ENCODE measurements at regions not wholly inside any gene's neighbourhood (a gene's known extent, or its start where the extent isn't known, plus 50 kb on each side); places are given as distances from the start of the nearest gene placed in this dataset.

DNA sequence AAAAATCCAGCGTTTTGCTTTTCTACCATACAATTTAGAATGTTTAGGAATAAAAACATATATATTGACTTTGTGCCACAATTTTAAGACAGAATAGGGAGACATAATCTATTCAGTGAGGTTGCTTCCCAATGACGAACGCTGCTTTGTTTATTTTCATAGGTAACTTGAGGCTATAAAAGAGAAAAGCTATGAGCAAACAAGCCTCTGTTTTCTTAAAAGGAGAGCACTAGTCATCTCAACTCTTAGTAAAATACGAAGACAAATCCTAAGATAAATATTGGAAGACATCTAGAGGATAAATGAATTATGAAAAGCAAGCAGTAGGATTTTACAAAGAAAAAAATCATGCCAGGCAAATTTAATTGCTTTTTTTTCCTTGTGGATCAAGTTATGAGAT is 363.6 kb downstream of the ANXA1 start:
- TF ChIP-seq, protein P1, sequence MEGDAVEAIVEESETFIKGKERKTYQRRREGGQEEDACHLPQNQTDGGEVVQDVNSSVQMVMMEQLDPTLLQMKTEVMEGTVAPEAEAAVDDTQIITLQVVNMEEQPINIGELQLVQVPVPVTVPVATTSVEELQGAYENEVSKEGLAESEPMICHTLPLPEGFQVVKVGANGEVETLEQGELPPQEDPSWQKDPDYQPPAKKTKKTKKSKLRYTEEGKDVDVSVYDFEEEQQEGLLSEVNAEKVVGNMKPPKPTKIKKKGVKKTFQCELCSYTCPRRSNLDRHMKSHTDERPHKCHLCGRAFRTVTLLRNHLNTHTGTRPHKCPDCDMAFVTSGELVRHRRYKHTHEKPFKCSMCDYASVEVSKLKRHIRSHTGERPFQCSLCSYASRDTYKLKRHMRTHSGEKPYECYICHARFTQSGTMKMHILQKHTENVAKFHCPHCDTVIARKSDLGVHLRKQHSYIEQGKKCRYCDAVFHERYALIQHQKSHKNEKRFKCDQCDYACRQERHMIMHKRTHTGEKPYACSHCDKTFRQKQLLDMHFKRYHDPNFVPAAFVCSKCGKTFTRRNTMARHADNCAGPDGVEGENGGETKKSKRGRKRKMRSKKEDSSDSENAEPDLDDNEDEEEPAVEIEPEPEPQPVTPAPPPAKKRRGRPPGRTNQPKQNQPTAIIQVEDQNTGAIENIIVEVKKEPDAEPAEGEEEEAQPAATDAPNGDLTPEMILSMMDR (IDR thresholded peaks at IDR 0.05): no peak
- TF ChIP-seq POLR2A (IDR thresholded peaks at IDR 0.05): no peak
